Stomach (tissue), 4 donors: ENCODE measurements at regions not wholly inside any gene's neighbourhood (a gene's known extent, or its start where the extent isn't known, plus 50 kb on each side); places are given as distances from the start of the nearest gene placed in this dataset.

ENCODE experiments used
- POLR2AphosphoS5 ChIP-seq, 3 donors: sonication (generic); formaldehyde crosslinking; IDR thresholded peaks; one replicate each; pipeline ENCODE4 v1.6.1; 2016; ENCODE audit warnings: antibody characterized with exemption in 3 of 3
- TF ChIP-seq, protein P1 (sequence below), 7 experiments: fragments of 450-650 bp in 4 of 7; fragments of 200-600 bp in 3 of 7; sonication (generic) in 3 of 7; IDR thresholded peaks; one replicate each; pipeline ENCODE4 v1.5.1; 2016 to 2019; ENCODE audit warnings: antibody characterized with exemption in 7 of 7, control low read depth in 2 of 7, mild to moderate bottlenecking in 1 of 7

DNA sequence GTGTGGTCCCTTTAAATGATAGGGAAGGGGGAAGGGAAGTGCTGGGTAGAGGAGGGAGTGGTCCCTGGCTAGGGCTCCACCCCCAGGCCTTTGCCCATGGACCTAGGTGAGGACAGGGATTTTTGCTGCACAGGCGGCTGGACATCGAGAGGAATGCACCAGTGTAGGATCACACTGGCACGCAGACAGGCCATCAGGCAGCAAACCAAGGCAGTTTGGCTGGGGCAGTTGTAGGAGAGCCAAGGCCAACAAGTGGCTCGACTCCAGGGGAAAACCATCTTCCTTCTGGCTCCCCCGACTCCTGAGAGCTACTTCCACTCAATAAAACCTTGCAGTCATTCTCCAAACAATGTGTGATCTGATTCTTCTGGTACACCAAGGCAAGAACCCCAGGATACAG, 402.0 kb upstream of the LRRTM1 start:
- TF ChIP-seq, protein P1, sequence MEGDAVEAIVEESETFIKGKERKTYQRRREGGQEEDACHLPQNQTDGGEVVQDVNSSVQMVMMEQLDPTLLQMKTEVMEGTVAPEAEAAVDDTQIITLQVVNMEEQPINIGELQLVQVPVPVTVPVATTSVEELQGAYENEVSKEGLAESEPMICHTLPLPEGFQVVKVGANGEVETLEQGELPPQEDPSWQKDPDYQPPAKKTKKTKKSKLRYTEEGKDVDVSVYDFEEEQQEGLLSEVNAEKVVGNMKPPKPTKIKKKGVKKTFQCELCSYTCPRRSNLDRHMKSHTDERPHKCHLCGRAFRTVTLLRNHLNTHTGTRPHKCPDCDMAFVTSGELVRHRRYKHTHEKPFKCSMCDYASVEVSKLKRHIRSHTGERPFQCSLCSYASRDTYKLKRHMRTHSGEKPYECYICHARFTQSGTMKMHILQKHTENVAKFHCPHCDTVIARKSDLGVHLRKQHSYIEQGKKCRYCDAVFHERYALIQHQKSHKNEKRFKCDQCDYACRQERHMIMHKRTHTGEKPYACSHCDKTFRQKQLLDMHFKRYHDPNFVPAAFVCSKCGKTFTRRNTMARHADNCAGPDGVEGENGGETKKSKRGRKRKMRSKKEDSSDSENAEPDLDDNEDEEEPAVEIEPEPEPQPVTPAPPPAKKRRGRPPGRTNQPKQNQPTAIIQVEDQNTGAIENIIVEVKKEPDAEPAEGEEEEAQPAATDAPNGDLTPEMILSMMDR (IDR thresholded peaks at IDR 0.05): no peak
- no peak for TF ChIP-seq POLR2AphosphoS5 (IDR thresholded peaks at IDR 0.05)
